DND-41 (cell line): ENCODE measurements at regions not wholly inside any gene's neighbourhood (a gene's known extent, or its start where the extent isn't known, plus 50 kb on each side); places are given as distances from the start of the nearest gene placed in this dataset.

Source experiments
- EZH2 ChIP-seq: IDR thresholded peaks from 3 replicates; pipeline ENCODE4 v1.6.1; 2012; ENCODE audit warnings: borderline replicate concordance, low read depth, mild to moderate bottlenecking, moderate library complexity, low read length, inconsistent platforms; ENCODE audit not compliant: severe bottlenecking
- TF ChIP-seq, protein P1 (sequence below): IDR thresholded peaks from 2 replicates; pipeline ENCODE4 v1.5.1; 2012; ENCODE audit warnings: borderline replicate concordance, low read length, moderate library complexity, mild to moderate bottlenecking; ENCODE audit not compliant: poor library complexity, severe bottlenecking; ENCODE audit errors: extremely low read depth

DNA sequence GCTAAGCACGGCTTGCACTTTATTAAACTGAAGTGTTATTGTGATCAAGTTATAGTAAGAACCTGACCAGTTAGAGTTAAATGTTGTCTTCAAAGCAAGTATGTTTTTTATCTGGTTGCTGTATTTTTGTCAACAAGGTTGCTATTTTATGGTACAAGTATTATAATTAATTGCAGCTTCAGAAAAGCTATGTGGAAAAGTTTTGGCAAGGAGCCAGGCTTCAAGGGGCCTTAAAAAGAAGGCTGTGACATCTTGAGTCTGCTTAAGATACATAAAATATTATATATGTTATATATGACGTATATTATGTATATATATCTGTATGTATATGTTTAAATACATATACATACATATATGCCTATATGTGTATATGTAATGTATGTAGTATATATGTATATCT lies 1461.2 kb upstream of the CDH8 start:
- TF ChIP-seq, protein P1, sequence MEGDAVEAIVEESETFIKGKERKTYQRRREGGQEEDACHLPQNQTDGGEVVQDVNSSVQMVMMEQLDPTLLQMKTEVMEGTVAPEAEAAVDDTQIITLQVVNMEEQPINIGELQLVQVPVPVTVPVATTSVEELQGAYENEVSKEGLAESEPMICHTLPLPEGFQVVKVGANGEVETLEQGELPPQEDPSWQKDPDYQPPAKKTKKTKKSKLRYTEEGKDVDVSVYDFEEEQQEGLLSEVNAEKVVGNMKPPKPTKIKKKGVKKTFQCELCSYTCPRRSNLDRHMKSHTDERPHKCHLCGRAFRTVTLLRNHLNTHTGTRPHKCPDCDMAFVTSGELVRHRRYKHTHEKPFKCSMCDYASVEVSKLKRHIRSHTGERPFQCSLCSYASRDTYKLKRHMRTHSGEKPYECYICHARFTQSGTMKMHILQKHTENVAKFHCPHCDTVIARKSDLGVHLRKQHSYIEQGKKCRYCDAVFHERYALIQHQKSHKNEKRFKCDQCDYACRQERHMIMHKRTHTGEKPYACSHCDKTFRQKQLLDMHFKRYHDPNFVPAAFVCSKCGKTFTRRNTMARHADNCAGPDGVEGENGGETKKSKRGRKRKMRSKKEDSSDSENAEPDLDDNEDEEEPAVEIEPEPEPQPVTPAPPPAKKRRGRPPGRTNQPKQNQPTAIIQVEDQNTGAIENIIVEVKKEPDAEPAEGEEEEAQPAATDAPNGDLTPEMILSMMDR = no peak
- no peak for TF ChIP-seq EZH2
